PFSK-1 (cell line): ENCODE measurements at regions not wholly inside any gene's neighbourhood (a gene's known extent, or its start where the extent isn't known, plus 50 kb on each side); places are given as distances from the start of the nearest gene placed in this dataset.

ENCODE experiments used
- POLR2AphosphoS5 ChIP-seq: IDR thresholded peaks from 2 replicates; pipeline ENCODE4 v1.6.1; 2012; ENCODE audit warnings: low read depth, mild to moderate bottlenecking, control low read depth, low read length, moderate library complexity
- TF ChIP-seq, protein P1 (sequence below), 2 experiments: IDR thresholded peaks; 2 replicates each; pipeline versions ENCODE4 v1.6.1 to v1.8.0; 2011 to 2012; ENCODE audit warnings: low read depth in 2 of 2, low read length in 2 of 2, control low read depth in 1 of 2, inconsistent platforms in 1 of 2, mild to moderate bottlenecking in 1 of 2, moderate library complexity in 1 of 2; ENCODE audit not compliant: insufficient read depth in 1 of 2

DNA sequence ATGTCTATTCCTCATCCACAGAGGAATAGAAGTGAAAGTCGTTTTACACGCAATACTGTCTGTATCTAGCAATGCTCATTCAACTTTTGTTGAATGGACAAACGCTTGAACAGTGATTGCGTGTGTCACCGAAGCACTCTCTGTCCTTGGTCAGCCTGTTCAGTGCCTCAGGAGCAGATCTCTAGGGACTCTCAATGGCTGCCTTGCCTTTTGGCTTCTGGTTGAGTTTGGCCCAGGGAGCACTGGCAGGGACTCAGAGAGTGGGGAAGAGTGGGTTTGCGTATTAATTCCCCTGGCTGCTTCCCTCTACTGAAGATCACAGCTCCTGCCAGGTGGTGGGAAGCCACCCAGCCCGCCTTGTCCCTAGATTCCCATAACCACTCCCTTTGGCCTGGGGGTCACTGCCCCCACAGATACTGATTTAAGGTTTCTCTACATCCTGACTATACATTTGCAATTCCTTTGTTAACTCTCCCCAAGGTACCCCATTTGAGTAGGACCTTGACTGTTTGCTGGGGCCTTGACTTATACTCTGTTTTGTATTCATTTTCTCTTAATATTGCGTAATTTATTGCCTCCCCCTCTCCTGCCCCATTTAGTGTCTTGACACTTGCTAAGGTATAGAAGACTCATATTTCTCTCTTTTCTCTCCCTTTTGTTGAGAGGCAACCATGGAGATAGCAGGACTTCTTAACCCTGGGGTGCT, 61.7 kb upstream of the USP24 start:
- no peak for TF ChIP-seq POLR2AphosphoS5
- TF ChIP-seq, protein P1, sequence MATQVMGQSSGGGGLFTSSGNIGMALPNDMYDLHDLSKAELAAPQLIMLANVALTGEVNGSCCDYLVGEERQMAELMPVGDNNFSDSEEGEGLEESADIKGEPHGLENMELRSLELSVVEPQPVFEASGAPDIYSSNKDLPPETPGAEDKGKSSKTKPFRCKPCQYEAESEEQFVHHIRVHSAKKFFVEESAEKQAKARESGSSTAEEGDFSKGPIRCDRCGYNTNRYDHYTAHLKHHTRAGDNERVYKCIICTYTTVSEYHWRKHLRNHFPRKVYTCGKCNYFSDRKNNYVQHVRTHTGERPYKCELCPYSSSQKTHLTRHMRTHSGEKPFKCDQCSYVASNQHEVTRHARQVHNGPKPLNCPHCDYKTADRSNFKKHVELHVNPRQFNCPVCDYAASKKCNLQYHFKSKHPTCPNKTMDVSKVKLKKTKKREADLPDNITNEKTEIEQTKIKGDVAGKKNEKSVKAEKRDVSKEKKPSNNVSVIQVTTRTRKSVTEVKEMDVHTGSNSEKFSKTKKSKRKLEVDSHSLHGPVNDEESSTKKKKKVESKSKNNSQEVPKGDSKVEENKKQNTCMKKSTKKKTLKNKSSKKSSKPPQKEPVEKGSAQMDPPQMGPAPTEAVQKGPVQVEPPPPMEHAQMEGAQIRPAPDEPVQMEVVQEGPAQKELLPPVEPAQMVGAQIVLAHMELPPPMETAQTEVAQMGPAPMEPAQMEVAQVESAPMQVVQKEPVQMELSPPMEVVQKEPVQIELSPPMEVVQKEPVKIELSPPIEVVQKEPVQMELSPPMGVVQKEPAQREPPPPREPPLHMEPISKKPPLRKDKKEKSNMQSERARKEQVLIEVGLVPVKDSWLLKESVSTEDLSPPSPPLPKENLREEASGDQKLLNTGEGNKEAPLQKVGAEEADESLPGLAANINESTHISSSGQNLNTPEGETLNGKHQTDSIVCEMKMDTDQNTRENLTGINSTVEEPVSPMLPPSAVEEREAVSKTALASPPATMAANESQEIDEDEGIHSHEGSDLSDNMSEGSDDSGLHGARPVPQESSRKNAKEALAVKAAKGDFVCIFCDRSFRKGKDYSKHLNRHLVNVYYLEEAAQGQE (IDR thresholded peaks at IDR 0.05; ENCODE audit: insufficient read depth in 1 of 2, low read depth in 2 of 2, low read length in 2 of 2): no peak
